CD4-positive, alpha-beta T cell treated with Interleukin-4 for 1 hour (primary cell): ENCODE measurements at regions not wholly inside any gene's neighbourhood (a gene's known extent, or its start where the extent isn't known, plus 50 kb on each side); places are given as distances from the start of the nearest gene placed in this dataset.

ENCODE experiments used
- DNase-seq, 2 donors: peaks; one replicate each; pipeline ENCODE4 v3.0.0-alpha.2; 2020 to 2022

GRCh38 chr14:97624985-97625384 lies 827.8 kb downstream of the VRK1 start:
- no peak for DNase-seq

- no peak for DNase-seq
Observed at GRCh38 chr14:97625477-97625876, 828.3 kb downstream of the VRK1 start.

- no peak for DNase-seq
Observed at GRCh38 chr14:97626088-97626487, 828.9 kb downstream of the VRK1 start.

- no peak for DNase-seq
Observed at GRCh38 chr14:97630249-97630648, 833.1 kb downstream of the VRK1 start.

GRCh38 chr14:97633131-97633738 lies 836.1 kb downstream of the VRK1 start:
- no peak for DNase-seq

- DNase-seq, result peak; percentile 45 to 53
Observed at GRCh38 chr14:97634751-97635150, 837.6 kb downstream of the VRK1 start.

- no peak for DNase-seq
Observed at GRCh38 chr14:97638864-97639263, 841.7 kb downstream of the VRK1 start.

- no peak for DNase-seq
Observed at GRCh38 chr14:97640031-97640430, 842.8 kb downstream of the VRK1 start.

GRCh38 chr14:97641827-97642226 lies 844.6 kb downstream of the VRK1 start:
- DNase-seq, result no peak

GRCh38 chr14:97642631-97643030 lies 845.4 kb downstream of the VRK1 start:
- DNase-seq, result no peak

GRCh38 chr14:97644365-97644764 lies 847.2 kb downstream of the VRK1 start:
- DNase-seq, result no peak

- DNase-seq, result no peak
Observed at GRCh38 chr14:97649752-97650151, 852.6 kb downstream of the VRK1 start.

- DNase-seq, result no peak
Observed at GRCh38 chr14:97655169-97655948, 858.2 kb downstream of the VRK1 start.

- DNase-seq, result no peak
Observed at GRCh38 chr14:97657609-97658008, 860.4 kb downstream of the VRK1 start.

- DNase-seq, result no peak
Observed at GRCh38 chr14:97687944-97688630, 890.9 kb downstream of the VRK1 start.

- no peak for DNase-seq
Observed at GRCh38 chr14:97688631-97689336, 891.6 kb downstream of the VRK1 start.

- no peak for DNase-seq
Observed at GRCh38 chr14:97692084-97692483, 894.9 kb downstream of the VRK1 start.

GRCh38 chr14:97695456-97695981 lies 898.3 kb downstream of the VRK1 start:
- DNase-seq, result no peak

- DNase-seq, result peak; percentile 40 to 56
Observed at GRCh38 chr14:97697772-97698171, 900.6 kb downstream of the VRK1 start.

- no peak for DNase-seq
Observed at GRCh38 chr14:97699026-97699425, 901.8 kb downstream of the VRK1 start.

- DNase-seq, result peak in 1 of 2 donors; percentile 53
Observed at GRCh38 chr14:97703006-97703760, 906.0 kb downstream of the VRK1 start.

- DNase-seq, result peak in 1 of 2 donors; percentile 34
Observed at GRCh38 chr14:97704316-97704885, 907.2 kb downstream of the VRK1 start.
